ENCODE measurements at regions not wholly inside any gene's neighbourhood (a gene's known extent, or its start where the extent isn't known, plus 50 kb on each side); places are given as distances from the start of the nearest gene placed in this dataset.

DNA sequence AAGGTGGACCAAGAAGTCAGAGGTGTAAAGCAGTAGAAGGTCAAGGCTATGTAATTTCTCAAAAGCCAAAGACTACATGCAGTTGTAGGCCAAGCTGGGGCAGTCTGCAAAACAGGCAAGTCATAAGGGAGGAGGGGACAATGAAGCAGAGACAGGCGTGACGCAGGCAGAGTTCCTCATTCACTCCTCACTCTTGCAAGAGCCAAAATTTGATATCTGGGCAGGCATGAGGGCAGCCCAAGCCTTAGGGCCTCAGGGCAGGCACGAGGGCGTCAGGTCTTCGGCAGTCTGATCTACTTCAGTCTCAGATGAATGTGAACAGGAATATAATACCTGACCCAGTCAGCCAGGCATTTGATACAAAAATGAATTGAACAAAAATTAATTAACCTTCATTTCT is 86.4 kb upstream of the AGA start:
- intact Hi-C loops (cut with micrococcal nuclease): no loop called here
- no peak overlapping the region for H3K9ac ChIP-seq (ENCODE audit: insufficient read depth, low read length, poor library complexity, severe bottlenecking)
- WGBS (ENCODE audit: insufficient coverage): 79% methylated on average over 5 of the region's 5 CpGs
- no peaks in the 10 kb centered on the region for H3K79me2 ChIP-seq (ENCODE audit: insufficient read depth, low read length)
- H3K4me3 Mint-ChIP-seq: no peak overlapping the region
- no peak overlapping the region for H2AFZ ChIP-seq (ENCODE audit: insufficient read depth, low read depth, low read length, poor library complexity, severe bottlenecking)
- DNase-seq: no peak
- no peaks in the 10 kb centered on the region for H3K9me3 ChIP-seq (replicated peaks in 1 of 2; ENCODE audit: control insufficient read depth in 1 of 2, insufficient read depth in 1 of 2, low read length in 2 of 2)
- no peaks in the 10 kb centered on the region for H3K27me3 ChIP-seq (ENCODE audit: control insufficient read depth in 2 of 2, insufficient read depth in 2 of 2, low read length in 2 of 2)
- H3K4me1 ChIP-seq (ENCODE audit: control insufficient read depth in 1 of 2, insufficient read depth in 2 of 2, low read length in 2 of 2): no peaks in the 10 kb centered on the region
- H3K27ac Mint-ChIP-seq: no peak overlapping the region
- TF ChIP-seq, protein P1, sequence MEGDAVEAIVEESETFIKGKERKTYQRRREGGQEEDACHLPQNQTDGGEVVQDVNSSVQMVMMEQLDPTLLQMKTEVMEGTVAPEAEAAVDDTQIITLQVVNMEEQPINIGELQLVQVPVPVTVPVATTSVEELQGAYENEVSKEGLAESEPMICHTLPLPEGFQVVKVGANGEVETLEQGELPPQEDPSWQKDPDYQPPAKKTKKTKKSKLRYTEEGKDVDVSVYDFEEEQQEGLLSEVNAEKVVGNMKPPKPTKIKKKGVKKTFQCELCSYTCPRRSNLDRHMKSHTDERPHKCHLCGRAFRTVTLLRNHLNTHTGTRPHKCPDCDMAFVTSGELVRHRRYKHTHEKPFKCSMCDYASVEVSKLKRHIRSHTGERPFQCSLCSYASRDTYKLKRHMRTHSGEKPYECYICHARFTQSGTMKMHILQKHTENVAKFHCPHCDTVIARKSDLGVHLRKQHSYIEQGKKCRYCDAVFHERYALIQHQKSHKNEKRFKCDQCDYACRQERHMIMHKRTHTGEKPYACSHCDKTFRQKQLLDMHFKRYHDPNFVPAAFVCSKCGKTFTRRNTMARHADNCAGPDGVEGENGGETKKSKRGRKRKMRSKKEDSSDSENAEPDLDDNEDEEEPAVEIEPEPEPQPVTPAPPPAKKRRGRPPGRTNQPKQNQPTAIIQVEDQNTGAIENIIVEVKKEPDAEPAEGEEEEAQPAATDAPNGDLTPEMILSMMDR (IDR thresholded peaks at IDR 0.05): no peak
- peaks cover 0 to 14% (median 2%) of the 10 kb centered on the region in 7 donors for H3K9me3 Mint-ChIP-seq
- no peaks in the 10 kb centered on the region for H3K36me3 Mint-ChIP-seq
- H3K4me2 ChIP-seq (replicated peaks; ENCODE audit: extremely low read depth, low read length, poor library complexity, severe bottlenecking): no peak overlapping the region
- H3K36me3 ChIP-seq (replicated peaks in 1 of 2; ENCODE audit: control insufficient read depth in 1 of 2, insufficient read depth in 2 of 2, low read length in 2 of 2): no peaks in the 10 kb centered on the region
- H3K27ac ChIP-seq (ENCODE audit: low read depth in 1 of 2, low read length in 2 of 2): no peak overlapping the region
- H3K27me3 Mint-ChIP-seq (ENCODE audit: low read depth in 3 of 3): peaks cover 0 to 2% (median 0%) of the 10 kb centered on the region in 3 donors
- H3K4me1 Mint-ChIP-seq: peaks cover 2% of the 10 kb centered on the region
- no peak overlapping the region for H3K4me3 ChIP-seq (replicated peaks in 1 of 3; ENCODE audit: low read depth in 2 of 3, low read length in 3 of 3)
- no peaks in the 10 kb centered on the region for H4K20me1 ChIP-seq (ENCODE audit: insufficient read depth, low read length)

DNA sequence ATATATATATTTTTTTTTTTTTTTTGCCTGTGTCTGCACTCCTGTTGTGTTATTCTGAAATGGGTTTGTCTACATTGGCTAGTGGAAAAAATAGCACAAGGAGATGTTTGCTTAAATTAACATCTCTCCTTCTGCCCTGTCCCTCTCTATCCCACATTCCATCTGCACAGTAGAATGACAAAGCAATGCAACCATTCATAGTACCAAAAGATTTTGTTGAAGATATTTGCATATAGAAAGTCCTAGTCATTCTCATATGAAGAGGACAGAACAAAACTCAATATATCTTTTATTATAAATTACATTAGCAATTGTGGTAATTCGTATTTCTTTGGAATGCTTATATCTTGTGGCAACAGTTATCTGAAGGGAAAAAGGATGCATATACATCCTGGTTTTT is 88.3 kb upstream of the AGA start:
- Histone ChIP-seq H3K27me3 (ENCODE audit: control insufficient read depth in 2 of 2, insufficient read depth in 2 of 2, low read length in 2 of 2) (no peaks in the 10 kb centered on the region), H4K20me1 (ENCODE audit: insufficient read depth, low read length) (no peaks in the 10 kb centered on the region), H3K27ac (ENCODE audit: low read depth in 1 of 2, low read length in 2 of 2) (no peak overlapping the region), H3K9me3 (replicated peaks in 1 of 2; ENCODE audit: control insufficient read depth in 1 of 2, insufficient read depth in 1 of 2, low read length in 2 of 2) (peaks cover 0 to 7% of the 10 kb centered on the region in 2 donors), H3K9ac (ENCODE audit: insufficient read depth, low read length, poor library complexity, severe bottlenecking) (no peak overlapping the region), H3K36me3 (replicated peaks in 1 of 2; ENCODE audit: control insufficient read depth in 1 of 2, insufficient read depth in 2 of 2, low read length in 2 of 2) (no peaks in the 10 kb centered on the region), H2AFZ (ENCODE audit: insufficient read depth, low read depth, low read length, poor library complexity, severe bottlenecking) (no peak overlapping the region), H3K4me1 (ENCODE audit: control insufficient read depth in 1 of 2, insufficient read depth in 2 of 2, low read length in 2 of 2) (no peaks in the 10 kb centered on the region), H3K4me3 (replicated peaks in 1 of 3; ENCODE audit: low read depth in 2 of 3, low read length in 3 of 3) (no peak overlapping the region), H3K79me2 (ENCODE audit: insufficient read depth, low read length) (no peaks in the 10 kb centered on the region), H3K4me2 (replicated peaks; ENCODE audit: extremely low read depth, low read length, poor library complexity, severe bottlenecking) (no peak overlapping the region)
- Mint-ChIP-seq H3K27me3 (ENCODE audit: low read depth in 3 of 3) (peaks cover 0 to 2% (median 0%) of the 10 kb centered on the region in 3 donors), H3K36me3 (no peaks in the 10 kb centered on the region), H3K9me3 (peaks cover 2 to 10% (median 7%) of the 10 kb centered on the region in 7 donors), H3K4me1 (peaks cover 4% of the 10 kb centered on the region), H3K4me3 (no peak overlapping the region), H3K27ac (no peak overlapping the region)
- TF ChIP-seq, protein P1 (IDR thresholded peaks at IDR 0.05): no peak
- intact Hi-C loops (cut with micrococcal nuclease): no loop called here
- DNase-seq: no peak
- WGBS (ENCODE audit: insufficient coverage): no CpG with 5 or more reads among the region's 1 CpG

Measured in CD14-positive monocyte (primary cell).